Activated CD4-positive, alpha-beta memory T cell treated with anti-CD3 and anti-CD28 coated beads for 36 hours (primary cell): ENCODE measurements at regions not wholly inside any gene's neighbourhood (a gene's known extent, or its start where the extent isn't known, plus 50 kb on each side); places are given as distances from the start of the nearest gene placed in this dataset.
A peak's percentile ranks its signal among the peaks of the same experiment; 100 is the strongest.
"Not testable (repeated sequence)": the region's sequence is repeated elsewhere in the genome, so short reads cannot be mapped to it uniquely, and the experiment has no call there.

Experiments
- CTCF ChIA-PET: fragments of 350-600 bp; sonication (Branson Sonifier 250); formaldehyde crosslinking; loops from one replicate; lab custom pipeline; 2021; ENCODE audit warnings: antibody characterized with exemption, inconsistent platforms; lab: Charles Lee
- POLR2A ChIA-PET: fragments of 350-600 bp; sonication (Branson Sonifier 250); formaldehyde crosslinking; loops from one replicate; lab custom pipeline; 2021; ENCODE audit warnings: antibody characterized with exemption; lab: Charles Lee
- DNase-seq: peaks from one replicate; pipeline ENCODE4 v3.0.0-alpha.2; 2020
- H3K27ac Mint-ChIP-seq: one replicate; pipeline ENCODE4 v1.8.0; 2021; ENCODE audit warnings: mixed read lengths
- H3K27me3 Mint-ChIP-seq: one replicate; pipeline ENCODE4 v1.8.0; 2021; ENCODE audit warnings: mixed read lengths
- H3K36me3 Mint-ChIP-seq: one replicate; pipeline ENCODE4 v1.8.0; 2021; ENCODE audit warnings: mixed read lengths
- H3K4me1 Mint-ChIP-seq: one replicate; pipeline ENCODE4 v1.8.0; 2021; ENCODE audit warnings: low read depth, mixed read lengths
- H3K4me3 Mint-ChIP-seq: one replicate; pipeline ENCODE4 v1.8.0; 2021; ENCODE audit warnings: mild to moderate bottlenecking, mixed read lengths
- H3K9me3 Mint-ChIP-seq: one replicate; pipeline ENCODE4 v1.8.0; 2021; ENCODE audit warnings: mixed read lengths
- intact Hi-C: fragments of 100-400 bp; cut with micrococcal nuclease; formaldehyde crosslinking; loops from one replicate; pipeline ENCODE4 v1.15.1; 2023

DNA sequence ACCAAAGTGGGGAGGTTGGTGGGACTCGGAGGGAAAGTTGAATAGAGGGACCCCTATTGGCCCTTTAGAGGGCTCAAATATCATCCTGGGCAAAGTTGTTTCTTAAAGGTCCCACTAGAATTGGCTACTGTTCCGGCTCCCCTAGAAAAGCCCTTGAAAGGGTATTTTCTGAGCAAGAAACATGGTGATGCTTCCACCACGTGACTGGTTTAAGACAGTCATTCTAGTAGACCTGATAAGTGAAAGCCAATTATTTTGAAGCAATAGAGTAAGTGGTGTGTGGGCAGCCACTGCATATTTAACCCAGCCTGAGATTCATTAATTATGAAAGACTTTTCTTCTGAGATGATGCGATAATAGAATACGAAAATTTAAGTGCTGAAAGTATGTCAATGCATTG is 253.3 kb downstream of the BCL2L11 start:
- CTCF ChIA-PET, H3K4me1 Mint-ChIP-seq: not testable (repeated sequence)

DNA sequence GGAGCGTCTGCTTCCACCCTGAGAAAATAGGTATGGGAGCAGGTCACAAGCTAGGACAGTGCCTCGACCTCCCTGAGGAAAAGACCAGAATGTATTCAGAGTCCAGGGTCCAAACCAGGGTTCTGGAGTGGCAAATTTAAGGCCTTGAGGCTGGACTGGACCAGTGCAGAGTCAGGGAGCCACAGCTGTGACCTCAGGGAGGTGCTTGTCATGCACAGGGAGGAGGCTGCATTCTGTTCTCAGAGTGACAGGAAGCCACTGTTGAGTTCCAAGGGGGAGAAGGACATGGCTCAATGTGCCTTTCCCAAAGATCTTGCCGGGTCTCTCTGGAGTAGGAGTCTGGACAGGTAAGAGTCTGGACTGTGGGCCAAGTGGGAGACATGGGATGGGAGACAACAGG is 254.0 kb downstream of the BCL2L11 start:
- H3K9me3 Mint-ChIP-seq, H3K36me3 Mint-ChIP-seq, H3K27ac Mint-ChIP-seq, intact Hi-C loops, CTCF ChIA-PET, H3K4me1 Mint-ChIP-seq, H3K4me3 Mint-ChIP-seq, POLR2A ChIA-PET, H3K27me3 Mint-ChIP-seq: not testable (repeated sequence)
- peak; percentile 12 for DNase-seq

More for the DNA sequence above, 253.3 kb downstream of the BCL2L11 start:
- H3K36me3 Mint-ChIP-seq, H3K27me3 Mint-ChIP-seq, DNase-seq, H3K4me3 Mint-ChIP-seq, POLR2A ChIA-PET, H3K27ac Mint-ChIP-seq, H3K9me3 Mint-ChIP-seq, intact Hi-C loops: not testable (repeated sequence)

GRCh38 chr2:111375320-111375883 is 254.7 kb downstream of the BCL2L11 start:
- H3K4me3 Mint-ChIP-seq, H3K4me1 Mint-ChIP-seq, H3K27me3 Mint-ChIP-seq, H3K36me3 Mint-ChIP-seq, H3K27ac Mint-ChIP-seq, POLR2A ChIA-PET, CTCF ChIA-PET, DNase-seq, intact Hi-C loops, H3K9me3 Mint-ChIP-seq: not testable (repeated sequence)

- H3K4me3 Mint-ChIP-seq, H3K36me3 Mint-ChIP-seq, DNase-seq, CTCF ChIA-PET, H3K27ac Mint-ChIP-seq, H3K9me3 Mint-ChIP-seq, POLR2A ChIA-PET, H3K27me3 Mint-ChIP-seq, intact Hi-C loops, H3K4me1 Mint-ChIP-seq: not testable (repeated sequence)
Measured at GRCh38 chr2:111376272-111376970, 255.7 kb downstream of the BCL2L11 start.

DNA sequence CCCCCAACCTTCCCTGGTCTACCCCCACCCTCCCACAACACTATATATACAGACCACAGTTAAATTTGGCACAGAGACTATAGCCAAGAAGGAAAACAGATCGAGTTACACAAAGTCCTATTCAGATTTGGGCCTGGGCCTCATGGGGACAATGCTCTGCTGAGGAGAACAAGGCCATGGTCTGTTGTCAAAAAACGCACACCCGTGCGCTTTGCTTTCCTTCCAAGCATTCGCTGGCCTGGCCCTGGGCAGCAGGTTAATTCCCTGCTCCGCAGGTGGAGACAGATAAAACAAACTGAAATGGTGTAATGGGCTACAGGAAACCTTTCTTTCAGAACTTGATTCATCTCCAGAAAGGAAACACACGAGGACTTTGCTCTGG is 256.2 kb downstream of the BCL2L11 start:
- POLR2A ChIA-PET, DNase-seq, H3K4me1 Mint-ChIP-seq, CTCF ChIA-PET, H3K27me3 Mint-ChIP-seq, H3K4me3 Mint-ChIP-seq, H3K27ac Mint-ChIP-seq, H3K9me3 Mint-ChIP-seq, H3K36me3 Mint-ChIP-seq, intact Hi-C loops: not testable (repeated sequence)

DNA sequence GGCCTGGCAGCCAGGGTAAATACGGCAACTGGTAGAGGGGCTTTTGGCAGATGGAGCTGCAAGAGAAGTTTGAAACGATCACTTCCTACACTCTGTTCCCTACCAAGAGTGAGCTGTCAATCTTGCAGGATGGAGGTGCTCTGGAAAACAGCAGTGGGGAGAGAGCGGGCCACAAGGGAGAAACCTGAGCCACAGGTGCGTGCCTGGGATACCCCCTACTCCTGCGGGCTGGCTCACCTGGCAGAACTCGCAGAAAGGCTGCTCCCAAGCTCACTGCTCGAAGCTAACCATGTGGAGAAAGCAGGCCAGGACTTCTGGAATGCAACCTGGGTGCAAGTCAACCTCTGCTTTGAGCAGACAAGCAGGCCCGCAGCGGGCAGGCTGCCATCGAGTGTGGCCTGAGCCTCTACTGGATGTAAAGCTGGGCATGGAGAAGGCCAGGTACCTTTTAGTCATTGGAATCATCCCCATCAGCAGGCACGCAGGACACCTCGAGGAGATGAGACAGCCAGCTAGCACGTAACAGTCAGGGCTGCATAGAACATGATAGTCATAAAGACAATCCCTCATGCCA is 256.8 kb downstream of the BCL2L11 start:
- H3K4me1 Mint-ChIP-seq, H3K27ac Mint-ChIP-seq, DNase-seq, CTCF ChIA-PET, intact Hi-C loops, H3K4me3 Mint-ChIP-seq, H3K27me3 Mint-ChIP-seq, H3K9me3 Mint-ChIP-seq, POLR2A ChIA-PET, H3K36me3 Mint-ChIP-seq: not testable (repeated sequence)

- intact Hi-C loops, POLR2A ChIA-PET, H3K27me3 Mint-ChIP-seq, H3K4me3 Mint-ChIP-seq, H3K4me1 Mint-ChIP-seq, DNase-seq, H3K27ac Mint-ChIP-seq, CTCF ChIA-PET, H3K9me3 Mint-ChIP-seq, H3K36me3 Mint-ChIP-seq: not testable (repeated sequence)
Measured at GRCh38 chr2:111378348-111378747, 257.6 kb downstream of the BCL2L11 start.

DNA sequence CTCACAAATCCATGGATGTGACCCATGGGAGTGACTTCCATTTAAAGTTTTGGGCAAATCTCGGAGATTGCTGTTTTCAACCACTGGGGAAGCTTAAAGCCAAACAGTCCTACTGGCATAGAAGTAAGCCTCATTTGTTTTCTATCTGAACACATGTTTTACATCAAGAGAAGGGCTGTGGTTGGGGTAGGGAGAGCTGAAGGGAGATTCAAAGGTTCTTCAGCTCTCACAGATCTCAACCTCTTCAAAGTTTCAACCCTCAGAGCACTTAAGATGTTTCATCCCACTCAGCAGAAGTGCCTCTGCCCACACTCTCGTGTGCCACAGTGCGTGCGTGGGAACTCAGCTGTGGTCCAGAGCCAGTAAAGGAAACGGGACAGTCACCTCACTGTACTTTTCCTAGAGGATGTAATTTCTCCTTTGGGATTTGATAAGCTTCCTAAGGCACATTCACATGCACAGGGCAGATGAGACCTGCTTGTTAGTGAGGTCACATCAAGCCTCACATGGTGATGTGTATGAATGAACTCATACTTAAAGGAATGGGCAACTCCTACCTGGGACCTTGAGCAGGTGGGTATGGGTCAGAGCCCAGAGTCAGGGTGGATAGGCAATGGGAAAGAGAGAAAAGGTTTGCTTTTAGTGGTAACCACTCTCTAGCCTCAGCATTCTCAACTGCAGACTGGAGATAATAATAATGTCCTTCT is 260.2 kb downstream of the BCL2L11 start:
- H3K27me3 Mint-ChIP-seq, H3K9me3 Mint-ChIP-seq, intact Hi-C loops, H3K36me3 Mint-ChIP-seq, POLR2A ChIA-PET, CTCF ChIA-PET, H3K27ac Mint-ChIP-seq, H3K4me1 Mint-ChIP-seq, H3K4me3 Mint-ChIP-seq: not testable (repeated sequence)
- peak; percentile 54 for DNase-seq

GRCh38 chr2:111381530-111382306 is 261.0 kb downstream of the BCL2L11 start:
- POLR2A ChIA-PET = not testable (repeated sequence)

GRCh38 chr2:111382507-111382906 is 261.8 kb downstream of the BCL2L11 start:
- H3K36me3 Mint-ChIP-seq, intact Hi-C loops: not testable (repeated sequence)

More at GRCh38 chr2:111381530-111382306, 261.0 kb downstream of the BCL2L11 start:
- H3K27ac Mint-ChIP-seq, H3K4me3 Mint-ChIP-seq, DNase-seq, H3K36me3 Mint-ChIP-seq, intact Hi-C loops, CTCF ChIA-PET, H3K4me1 Mint-ChIP-seq, H3K27me3 Mint-ChIP-seq, H3K9me3 Mint-ChIP-seq: not testable (repeated sequence)

GRCh38 chr2:111383311-111383710 is 262.6 kb downstream of the BCL2L11 start:
- H3K36me3 Mint-ChIP-seq, DNase-seq, H3K4me3 Mint-ChIP-seq, H3K4me1 Mint-ChIP-seq, H3K27ac Mint-ChIP-seq, intact Hi-C loops, H3K9me3 Mint-ChIP-seq, POLR2A ChIA-PET, H3K27me3 Mint-ChIP-seq, CTCF ChIA-PET: not testable (repeated sequence)

More at GRCh38 chr2:111382507-111382906, 261.8 kb downstream of the BCL2L11 start:
- H3K27me3 Mint-ChIP-seq, CTCF ChIA-PET, H3K4me1 Mint-ChIP-seq, POLR2A ChIA-PET, H3K9me3 Mint-ChIP-seq, H3K27ac Mint-ChIP-seq, DNase-seq, H3K4me3 Mint-ChIP-seq: not testable (repeated sequence)
